Kidney glomerular epithelial cell (primary cell): ENCODE measurements at regions not wholly inside any gene's neighbourhood (a gene's known extent, or its start where the extent isn't known, plus 50 kb on each side); places are given as distances from the start of the nearest gene placed in this dataset.

Experiments
- DNase-seq: peaks from one replicate; lab custom pipeline; 2025; lab: John Stamatoyannopoulos, UW

GRCh38 chr6:104321301-104321700, 538.4 kb downstream of the HACE1 start:
- no peak for DNase-seq

- no peak for DNase-seq
Measured at GRCh38 chr6:104320896-104321295, 538.8 kb downstream of the HACE1 start.

- no peak for DNase-seq
Measured at GRCh38 chr6:104312851-104313250, 546.9 kb downstream of the HACE1 start.

GRCh38 chr6:104306211-104306610, 553.5 kb downstream of the HACE1 start:
- DNase-seq, result no peak

- DNase-seq, result no peak
Measured at GRCh38 chr6:104305206-104305605, 554.5 kb downstream of the HACE1 start.

GRCh38 chr6:104301951-104302350, 557.8 kb downstream of the HACE1 start:
- DNase-seq, result no peak

- no peak for DNase-seq
Measured at GRCh38 chr6:104286641-104287040, 573.1 kb downstream of the HACE1 start.

- DNase-seq, result no peak
Measured at GRCh38 chr6:104284872-104285271, 574.8 kb downstream of the HACE1 start.

GRCh38 chr6:104282581-104282980, 577.1 kb downstream of the HACE1 start:
- DNase-seq, result no peak

- DNase-seq, result no peak
Measured at GRCh38 chr6:104281370-104281769, 578.3 kb downstream of the HACE1 start.

- no peak for DNase-seq
Measured at GRCh38 chr6:104268389-104268788, 591.3 kb downstream of the HACE1 start.

GRCh38 chr6:104266922-104267321, 592.8 kb downstream of the HACE1 start:
- DNase-seq, result no peak

- DNase-seq, result no peak
Measured at GRCh38 chr6:104256646-104257045, 603.1 kb downstream of the HACE1 start.

- no peak for DNase-seq
Measured at GRCh38 chr6:104253236-104253635, 606.5 kb downstream of the HACE1 start.

GRCh38 chr6:104252276-104252675, 607.4 kb downstream of the HACE1 start:
- no peak for DNase-seq

GRCh38 chr6:104251651-104252050, 608.1 kb downstream of the HACE1 start:
- DNase-seq, result no peak

- DNase-seq, result no peak
Measured at GRCh38 chr6:104240865-104241264, 618.9 kb downstream of the HACE1 start.

- no peak for DNase-seq
Measured at GRCh38 chr6:104239971-104240370, 619.7 kb downstream of the HACE1 start.

GRCh38 chr6:104229057-104229456, 630.7 kb downstream of the HACE1 start:
- DNase-seq, result no peak

GRCh38 chr6:104227508-104227907, 632.2 kb downstream of the HACE1 start:
- DNase-seq, result no peak

GRCh38 chr6:104226790-104227446, 632.8 kb downstream of the HACE1 start:
- no peak for DNase-seq

GRCh38 chr6:104218116-104218515, 641.6 kb downstream of the HACE1 start:
- no peak for DNase-seq

GRCh38 chr6:104214901-104215300, 644.8 kb downstream of the HACE1 start:
- no peak for DNase-seq

GRCh38 chr6:104212977-104213668, 646.6 kb downstream of the HACE1 start:
- no peak for DNase-seq
